HG03575 (cell line): ENCODE measurements at regions not wholly inside any gene's neighbourhood (a gene's known extent, or its start where the extent isn't known, plus 50 kb on each side); places are given as distances from the start of the nearest gene placed in this dataset.
"Not testable (repeated sequence)": the region's sequence is repeated elsewhere in the genome, so short reads cannot be mapped to it uniquely, and the experiment has no call there.

Experiments used
- ATAC-seq: cut with Tn5 transposase; IDR thresholded peaks from one replicate; pipeline ENCODE4 v1.9.1; 2021; ENCODE audit not compliant: unreplicated experiment, insufficient number of reproducible peaks, low FRiP score; ENCODE audit errors: extremely low read depth

- not testable (repeated sequence) for ATAC-seq
These were observed 415.4 kb upstream of the CDIN1 start for GRCh38 chr15:36163983-36164382.

DNA sequence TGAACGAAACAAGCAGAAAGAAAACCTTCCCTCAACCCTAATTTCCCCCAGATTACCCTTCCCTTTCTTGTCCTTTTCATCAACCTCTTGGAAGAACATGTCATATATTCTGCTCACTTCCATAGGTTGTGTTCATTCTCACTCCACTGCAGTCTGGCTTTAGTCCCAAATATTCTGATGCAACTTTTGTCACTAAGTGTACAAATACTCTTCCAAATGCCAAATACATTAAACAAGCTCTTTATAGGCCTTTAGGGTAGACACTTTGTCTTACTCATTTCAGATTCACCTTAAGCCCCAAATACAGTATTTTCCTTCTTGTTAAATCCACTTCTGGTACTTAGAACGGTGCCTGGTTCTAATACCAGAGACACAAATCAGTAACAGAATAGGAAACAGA, 406.5 kb upstream of the CDIN1 start:
- no peak for ATAC-seq

DNA sequence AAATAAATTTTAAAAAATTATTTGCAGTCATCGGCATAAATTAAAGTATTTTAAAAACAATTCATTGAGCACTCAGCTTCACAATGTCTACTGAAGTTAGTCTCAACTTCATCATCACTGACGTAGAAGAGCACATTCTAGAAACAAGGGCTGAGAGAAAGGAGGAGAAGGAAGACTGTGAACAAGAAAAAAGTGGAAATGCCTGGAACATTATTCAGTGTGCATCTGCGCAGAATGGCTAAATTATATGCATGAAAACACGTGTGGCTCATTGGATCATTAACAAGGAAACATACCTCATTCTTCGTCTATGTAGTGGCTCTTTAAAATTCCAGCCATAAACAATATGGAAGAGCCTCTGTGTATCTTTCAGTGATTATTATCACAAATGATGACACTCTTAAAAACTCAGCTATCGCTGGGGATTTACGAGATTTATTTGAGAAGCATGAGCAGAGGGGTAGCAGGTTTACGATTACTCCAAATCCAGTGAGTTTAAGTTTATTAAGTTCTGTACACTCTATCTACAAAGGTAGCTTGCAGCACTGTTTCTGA, 404.2 kb upstream of the CDIN1 start:
- ATAC-seq: no peak

- ATAC-seq: no peak
These were observed 403.6 kb upstream of the CDIN1 start for GRCh38 chr15:36175741-36176291.

DNA sequence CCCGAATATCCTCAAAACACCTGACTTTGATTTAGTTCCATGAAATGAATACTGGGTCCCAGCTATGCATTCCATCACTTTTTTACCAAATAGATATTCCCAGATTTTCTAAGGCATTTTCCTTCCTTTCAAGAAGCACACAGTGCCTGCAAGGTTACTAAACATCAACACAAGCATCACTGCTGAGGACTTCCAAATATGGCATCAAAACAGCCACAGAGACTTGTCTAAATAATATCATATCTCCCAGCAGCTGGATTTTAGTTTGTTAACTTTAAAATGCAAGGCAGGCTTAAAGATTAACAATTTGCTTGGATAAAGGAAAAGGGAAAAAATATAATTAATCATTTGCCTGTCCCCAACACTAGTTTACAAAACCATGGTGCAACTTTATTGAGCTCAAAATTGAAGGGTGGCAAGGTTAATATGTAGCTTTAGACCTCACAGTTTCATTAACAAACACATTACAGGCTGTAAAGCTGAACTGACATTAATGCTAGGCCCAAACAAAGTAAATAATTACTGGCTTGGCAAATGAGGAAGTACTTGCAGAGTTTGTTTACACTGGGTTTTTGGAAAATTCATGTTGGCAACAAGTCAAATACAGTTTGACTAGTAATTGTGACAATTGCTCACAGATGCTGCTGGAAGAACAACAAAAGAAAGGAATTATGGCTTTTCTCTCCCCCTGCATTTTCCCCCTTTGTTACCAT, 401.7 kb upstream of the CDIN1 start:
- no peak for ATAC-seq

DNA sequence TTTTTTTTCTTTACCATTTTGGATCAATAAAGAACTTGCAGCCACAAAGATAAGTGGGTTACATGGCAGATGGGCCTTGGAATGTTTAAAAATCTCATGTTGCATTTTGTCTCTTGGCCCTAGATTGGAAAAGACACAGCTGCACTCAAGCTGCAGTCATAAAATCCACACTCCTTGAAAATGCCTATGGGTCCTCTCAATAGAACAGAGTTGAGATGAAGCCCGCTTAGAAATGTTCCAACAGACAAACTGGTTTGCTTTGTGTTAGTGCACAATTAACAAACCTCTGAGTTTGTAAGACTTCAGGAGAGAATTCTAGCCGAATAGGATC, 401.2 kb upstream of the CDIN1 start:
- no peak for ATAC-seq

DNA sequence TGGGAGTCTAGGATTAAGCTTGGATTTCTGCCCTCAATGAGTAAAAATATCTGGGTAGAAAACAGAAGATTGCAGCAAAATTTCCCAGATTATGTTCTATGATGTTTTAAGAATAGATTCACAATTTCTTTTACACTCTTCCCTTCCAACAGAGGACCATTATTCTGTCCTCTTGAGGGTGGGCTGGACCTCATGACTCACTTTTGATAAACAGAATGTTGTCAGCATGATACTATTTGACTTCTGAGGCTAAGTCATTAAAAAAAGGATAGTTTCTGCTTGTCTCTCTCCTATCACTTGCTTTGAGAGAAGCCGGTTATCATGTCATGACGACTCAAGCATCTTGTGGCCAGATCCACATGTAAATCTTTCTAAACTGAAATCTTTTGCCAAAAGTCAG, 396.2 kb upstream of the CDIN1 start:
- ATAC-seq: no peak

GRCh38 chr15:36185438-36185837, 394.0 kb upstream of the CDIN1 start:
- no peak for ATAC-seq

DNA sequence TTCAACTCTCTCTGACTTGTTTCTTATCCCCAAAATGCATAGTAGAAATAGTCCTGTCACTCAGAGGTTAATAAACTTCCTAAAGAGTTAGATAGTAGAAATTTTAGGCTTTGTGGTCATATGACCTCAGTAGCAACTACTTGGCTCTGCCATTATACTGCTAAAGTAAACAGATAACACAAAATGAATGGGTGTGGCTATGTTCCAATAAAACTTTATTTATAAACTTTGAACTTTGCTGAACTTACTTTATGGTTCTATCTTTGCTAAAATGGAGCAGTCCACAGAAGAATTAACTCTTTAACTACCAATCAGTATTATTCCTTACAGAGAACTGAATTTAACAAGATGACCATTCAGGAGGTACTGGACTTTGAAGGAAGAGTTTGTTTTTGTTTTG, 393.6 kb upstream of the CDIN1 start:
- ATAC-seq: no peak

- no peak for ATAC-seq
These were observed 393.1 kb upstream of the CDIN1 start for GRCh38 chr15:36186376-36186775.

GRCh38 chr15:36191459-36191858, 388.0 kb upstream of the CDIN1 start:
- ATAC-seq: no peak

DNA sequence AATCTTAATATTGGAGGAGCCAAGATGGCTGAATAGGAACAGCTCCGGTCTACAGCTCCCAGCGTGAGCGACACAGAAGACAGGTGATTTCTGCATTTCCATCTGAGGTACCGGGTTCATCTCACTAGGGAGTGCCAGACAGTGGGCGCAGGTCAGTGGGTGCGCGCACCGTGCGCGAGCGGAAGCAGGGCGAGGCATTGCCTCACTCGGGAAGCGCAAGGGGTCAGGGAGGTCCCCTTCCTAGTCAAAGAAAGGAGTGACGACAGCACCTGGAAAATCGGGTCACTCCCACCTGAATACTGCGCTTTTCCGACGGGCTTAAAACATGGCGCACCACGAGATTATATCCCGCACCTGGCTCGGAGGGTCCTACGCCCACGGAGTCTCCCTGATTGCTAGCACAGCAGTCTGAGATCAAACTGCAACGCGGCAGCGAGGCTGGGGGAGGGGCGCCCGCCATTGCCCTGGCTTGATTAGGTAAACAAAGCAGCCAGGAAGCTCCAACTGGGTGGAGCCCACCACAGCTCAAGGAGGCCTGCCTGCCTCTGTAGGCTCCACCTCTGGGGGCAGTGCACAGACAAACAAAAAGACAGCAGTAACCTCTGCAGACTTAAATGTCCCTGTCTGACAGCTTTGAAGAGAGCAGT, 383.9 kb upstream of the CDIN1 start:
- not testable (repeated sequence) for ATAC-seq

DNA sequence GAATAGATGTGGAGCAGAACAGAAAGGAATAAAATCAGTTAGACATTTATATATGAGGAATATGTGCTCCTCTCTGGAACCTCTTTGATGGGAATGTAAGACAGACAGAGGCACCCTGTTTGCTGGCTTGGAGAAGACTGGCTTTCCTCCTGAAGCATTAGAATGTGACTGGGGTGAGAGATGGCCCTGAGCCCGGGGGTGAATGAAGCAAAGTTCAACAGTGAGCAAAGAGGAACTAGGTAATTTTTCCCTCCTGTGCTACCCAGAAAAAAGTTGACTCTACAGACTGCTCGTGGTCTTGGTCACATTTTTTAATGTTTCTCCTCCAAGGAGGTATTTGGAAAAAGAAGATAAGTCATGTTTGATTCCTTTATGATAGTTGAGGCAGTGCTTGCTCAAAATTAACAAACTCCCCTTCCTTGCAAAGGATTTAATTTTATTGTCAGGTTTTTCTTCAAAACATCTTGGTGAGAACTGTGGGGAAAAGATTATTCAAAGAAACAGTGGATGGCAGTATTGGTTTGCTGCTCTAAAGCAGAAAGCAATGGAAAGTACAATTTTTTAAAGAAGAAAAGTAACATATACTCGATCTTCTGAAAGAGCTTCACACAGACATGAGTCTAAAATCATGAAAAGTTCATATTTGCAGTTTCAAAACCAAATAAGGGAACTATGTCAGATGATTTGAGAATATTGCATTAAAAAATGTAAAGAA, 370.4 kb upstream of the CDIN1 start:
- ATAC-seq: no peak

GRCh38 chr15:36210426-36210825, 369.0 kb upstream of the CDIN1 start:
- ATAC-seq: no peak

DNA sequence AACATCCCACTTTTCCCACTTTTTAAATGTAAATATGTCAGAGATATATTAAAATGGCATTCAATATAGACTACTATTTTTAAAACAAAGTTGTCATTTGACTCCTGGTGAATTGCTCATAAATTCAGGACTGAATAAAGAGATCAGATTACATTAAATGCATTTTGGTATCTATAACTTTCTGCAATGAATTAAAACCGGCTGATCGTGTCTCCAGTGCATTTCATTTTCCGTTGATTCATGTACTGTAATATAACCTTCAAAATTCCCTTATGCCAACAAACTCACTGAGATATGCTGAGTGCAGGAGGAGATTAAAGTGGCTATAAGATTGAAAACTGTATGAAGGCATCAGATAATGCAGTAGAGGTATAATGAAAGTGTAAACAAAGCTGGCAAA, 361.1 kb upstream of the CDIN1 start:
- no peak for ATAC-seq

GRCh38 chr15:36218991-36219390, 360.4 kb upstream of the CDIN1 start:
- no peak for ATAC-seq

DNA sequence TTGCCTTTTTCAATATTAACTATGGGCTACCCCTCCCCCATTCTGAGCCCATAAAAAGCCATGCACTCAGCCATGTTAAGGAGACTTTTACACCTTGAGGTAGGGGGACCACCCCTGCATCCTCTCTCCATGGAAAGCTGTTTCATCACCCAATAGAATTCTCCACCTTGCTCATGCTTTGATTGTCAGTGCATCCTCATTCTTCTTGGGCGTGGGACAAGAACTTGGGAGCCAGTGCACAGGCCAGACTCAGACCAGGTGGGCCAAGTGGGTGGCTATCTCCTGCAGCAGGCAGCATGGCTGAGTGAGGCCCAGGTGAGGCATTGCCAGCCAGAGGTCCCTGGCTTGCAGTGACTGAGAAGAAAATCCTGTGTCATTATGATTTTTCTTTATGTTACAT, 357.4 kb upstream of the CDIN1 start:
- ATAC-seq: no peak

DNA sequence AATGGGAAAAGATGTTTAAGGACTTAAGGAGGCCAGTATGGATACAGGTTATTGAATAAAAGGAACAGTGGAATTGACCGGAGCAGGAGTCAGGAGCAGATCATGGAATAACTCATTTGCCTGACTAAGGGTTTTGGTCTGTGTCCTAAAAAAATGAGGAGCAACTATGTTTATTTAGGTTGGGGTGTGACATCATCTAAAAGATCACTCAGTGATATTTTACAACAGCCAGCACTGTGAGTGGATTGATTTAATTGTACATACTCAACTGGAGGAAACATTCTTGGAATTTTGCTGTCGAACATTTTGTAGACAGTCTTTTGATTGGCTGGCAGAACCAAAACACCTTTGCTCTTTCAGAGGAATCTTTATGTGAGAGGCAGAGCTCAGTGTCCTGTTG, 348.6 kb upstream of the CDIN1 start:
- ATAC-seq: no peak

DNA sequence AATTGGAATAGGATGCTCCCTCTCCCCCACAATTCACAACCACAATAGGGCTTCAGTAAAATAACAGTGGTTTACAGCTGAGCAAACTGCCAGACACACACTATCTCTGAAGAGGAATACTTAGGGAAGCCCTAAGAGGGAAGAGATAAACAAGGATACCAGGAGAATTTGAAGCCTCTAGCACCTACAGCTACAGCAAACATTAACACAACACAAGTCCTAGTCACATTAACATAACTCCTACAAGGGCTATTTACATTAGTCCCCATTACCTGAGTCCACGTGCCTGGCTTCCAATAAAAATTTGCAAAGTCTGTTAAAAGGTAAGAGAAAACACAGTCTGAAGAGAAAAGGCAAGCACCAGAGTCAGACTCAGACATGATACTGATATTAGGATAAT, 346.9 kb upstream of the CDIN1 start:
- ATAC-seq: no peak

DNA sequence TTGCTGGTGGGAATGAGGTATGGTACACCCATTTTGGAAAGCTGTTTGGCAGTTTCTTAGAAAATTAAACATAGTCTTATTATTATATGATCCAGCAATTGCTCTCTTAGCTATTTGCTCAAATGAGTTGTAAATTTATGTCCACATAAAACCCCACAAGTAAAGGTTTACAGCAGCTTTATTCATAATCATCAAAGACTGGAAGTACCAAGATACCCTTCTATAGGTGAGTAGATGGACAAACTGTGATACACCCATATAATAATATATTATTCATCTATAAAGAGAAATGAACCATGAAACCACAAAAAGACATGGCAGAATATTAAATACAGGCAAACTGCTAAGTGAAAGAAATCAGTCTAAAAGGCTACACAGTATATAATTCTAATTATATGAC, 344.7 kb upstream of the CDIN1 start:
- ATAC-seq: no peak
